H1 (cell line): ENCODE measurements at regions not wholly inside any gene's neighbourhood (a gene's known extent, or its start where the extent isn't known, plus 50 kb on each side); places are given as distances from the start of the nearest gene placed in this dataset.

Source experiments
- CTCF ChIA-PET: fragments of 300-600 bp; sonication (Branson Sonifier 250); formaldehyde crosslinking; loops from one replicate; lab custom pipeline; 2021; ENCODE audit not compliant: partially characterized antibody; lab: Charles Lee
- POLR2A ChIA-PET: fragments of 300-600 bp; sonication (Branson Sonifier 250); formaldehyde crosslinking; loops from one replicate; lab custom pipeline; 2021; ENCODE audit warnings: inconsistent platforms; ENCODE audit not compliant: partially characterized antibody; lab: Charles Lee
- DNase-seq, 2 experiments: peaks; one replicate each; pipeline versions ENCODE4 v3.0.0 to v3.0.0-alpha.2; 2010 to 2022; ENCODE audit warnings: low spot score in 2 of 2, low read depth in 1 of 2, mixed read lengths in 1 of 2
- FAIRE-seq: peaks from 2 replicates; lab custom pipeline; 2011; peaks lifted over from hg19 to GRCh38; lab: Jason Lieb, UNC
- H2AFZ ChIP-seq: 2 replicates; pipeline ENCODE4 v1.8.1; 2012; ENCODE audit warnings: low read length, inconsistent platforms
- H2AK5ac ChIP-seq: 2 replicates; pipeline ENCODE4 v1.6.1; 2013; ENCODE audit warnings: low read depth, low read length
- H2BK120ac ChIP-seq: replicated peaks from 2 replicates; pipeline ENCODE3; 2013; ENCODE audit warnings: low read depth, low read length, inconsistent platforms
- H2BK12ac ChIP-seq: 2 replicates; pipeline ENCODE4 v1.6.1; 2013; ENCODE audit warnings: low read depth, low read length
- H2BK15ac ChIP-seq: 2 replicates; pipeline ENCODE4 v1.6.1; 2013; ENCODE audit warnings: low read length
- H2BK20ac ChIP-seq: 2 replicates; pipeline ENCODE4 v1.6.1; 2013; ENCODE audit warnings: low read length
- H2BK5ac ChIP-seq: 2 replicates; pipeline ENCODE4 v1.6.1; 2013; ENCODE audit warnings: low read depth, low read length
- H3K14ac ChIP-seq: 2 replicates; pipeline ENCODE4 v1.6.1; 2013; ENCODE audit warnings: inconsistent platforms; ENCODE audit not compliant: insufficient read length
- H3K18ac ChIP-seq: 2 replicates; pipeline ENCODE4 v1.6.1; 2013; ENCODE audit warnings: low read length; ENCODE audit errors: extremely low read depth
- H3K23ac ChIP-seq: 2 replicates; pipeline ENCODE4 v1.6.1; 2013; ENCODE audit warnings: inconsistent platforms; ENCODE audit not compliant: insufficient read length
- H3K23me2 ChIP-seq: 2 replicates; pipeline ENCODE4 v1.6.1; 2013; ENCODE audit warnings: low read depth, low read length
- H3K27ac ChIP-seq: 2 replicates; pipeline ENCODE4 v1.6.1; 2011; ENCODE audit warnings: low read depth, low read length, inconsistent platforms
- H3K27me3 ChIP-seq, 4 experiments: replicated peaks in 1 of 4; 1 replicate in 1 of 4; 2 replicates in 3 of 4; pipeline versions ENCODE4 v1.6.1 to v1.8.1; 2011 to 2013; ENCODE audit warnings: low read length in 3 of 4, mild to moderate bottlenecking in 3 of 4, inconsistent platforms in 2 of 4, mixed read lengths in 2 of 4, moderate library complexity in 1 of 4; ENCODE audit not compliant: control insufficient read depth in 3 of 4, insufficient read depth in 3 of 4; ENCODE audit errors: extremely low read depth in 1 of 4
- H3K36me3 ChIP-seq, 4 experiments: 2 replicates each; pipeline versions ENCODE4 v1.6.1 to v1.8.1; 2011 to 2013; ENCODE audit warnings: mild to moderate bottlenecking in 4 of 4, low read length in 3 of 4, moderate library complexity in 2 of 4, control low read depth in 1 of 4, inconsistent platforms in 1 of 4; ENCODE audit not compliant: insufficient read depth in 4 of 4, control insufficient read depth in 2 of 4
- H3K4ac ChIP-seq: replicated peaks from 2 replicates; pipeline ENCODE3; 2013; ENCODE audit warnings: low read length, low read depth, mixed read lengths, inconsistent platforms; ENCODE audit not compliant: insufficient read length
- H3K4me1 ChIP-seq, 4 experiments: replicated peaks in 1 of 4; 1 replicate in 1 of 4; 2 replicates in 3 of 4; pipeline versions ENCODE4 v1.6.1 to v1.8.1; 2011 to 2013; ENCODE audit warnings: low read length in 3 of 4, inconsistent platforms in 2 of 4, mixed read lengths in 1 of 4; ENCODE audit not compliant: insufficient read depth in 4 of 4, control insufficient read depth in 3 of 4
- H3K4me2 ChIP-seq, 2 experiments: 2 replicates each; pipeline versions ENCODE4 v1.6.1 to v1.8.1; 2011 to 2013; ENCODE audit warnings: low read depth in 2 of 2, low read length in 2 of 2, control low read depth in 1 of 2, inconsistent platforms in 1 of 2, mild to moderate bottlenecking in 1 of 2; ENCODE audit not compliant: insufficient read depth in 1 of 2
- H3K4me3 ChIP-seq, 4 experiments: fragments of 200-600, 300-600 bp in 1 of 4; sonication (generic), shearing (Covaris generic), sonication (Bioruptor Twin) in 1 of 4; 2 replicates each; pipeline versions ENCODE4 v1.5.1 to v1.8.1; 2011 to 2016; ENCODE audit warnings: low read length in 4 of 4, low read depth in 3 of 4, control low read depth in 2 of 4, inconsistent platforms in 2 of 4, mild to moderate bottlenecking in 2 of 4, mixed read lengths in 1 of 4, moderate library complexity in 1 of 4; ENCODE audit not compliant: insufficient read depth in 2 of 4; ENCODE audit errors: extremely low read depth in 1 of 4
- H3K56ac ChIP-seq: replicated peaks from 2 replicates; pipeline ENCODE3; 2013; ENCODE audit warnings: low read depth, mild to moderate bottlenecking, mixed read lengths, low read length, inconsistent platforms; ENCODE audit not compliant: insufficient read length
- H3K79me1 ChIP-seq: 2 replicates; pipeline ENCODE4 v1.6.1; 2013; ENCODE audit warnings: low read depth, low read length, control low read depth
- H3K79me2 ChIP-seq, 2 experiments: 2 replicates each; pipeline versions ENCODE4 v1.6.1 to v1.8.1; 2012 to 2013; ENCODE audit warnings: low read length in 2 of 2, mild to moderate bottlenecking in 2 of 2, inconsistent platforms in 1 of 2; ENCODE audit not compliant: insufficient read depth in 2 of 2, control insufficient read depth in 1 of 2
- H3K9ac ChIP-seq, 4 experiments: replicated peaks in 1 of 4; 1 replicate in 1 of 4; 2 replicates in 3 of 4; pipeline versions ENCODE4 v1.6.1 to v1.8.1; 2011 to 2013; ENCODE audit warnings: low read depth in 3 of 4, low read length in 3 of 4, control low read depth in 2 of 4, mild to moderate bottlenecking in 2 of 4, moderate library complexity in 2 of 4, inconsistent platforms in 1 of 4; ENCODE audit errors: extremely low read depth in 1 of 4
- H3K9me3 ChIP-seq, 2 experiments: 2 replicates each; pipeline versions ENCODE4 v1.6.1 to v1.8.1; 2012 to 2013; ENCODE audit warnings: mild to moderate bottlenecking in 2 of 2, moderate library complexity in 2 of 2, control low read depth in 1 of 2, inconsistent platforms in 1 of 2, low read depth in 1 of 2, low read length in 1 of 2, mixed read lengths in 1 of 2; ENCODE audit not compliant: insufficient read depth in 2 of 2
- H4K20me1 ChIP-seq, 2 experiments: replicated peaks in 1 of 2; 2 replicates each; pipeline versions ENCODE3 to v1.8.1; 2011 to 2013; ENCODE audit warnings: inconsistent platforms in 2 of 2, low read length in 2 of 2, mild to moderate bottlenecking in 1 of 2; ENCODE audit not compliant: insufficient read depth in 2 of 2, control insufficient read depth in 1 of 2
- H4K5ac ChIP-seq: 2 replicates; pipeline ENCODE4 v1.6.1; 2013; ENCODE audit warnings: low read length, low read depth, mixed read lengths, inconsistent platforms; ENCODE audit not compliant: insufficient read length
- H4K8ac ChIP-seq: 2 replicates; pipeline ENCODE4 v1.8.0; 2013; ENCODE audit warnings: mild to moderate bottlenecking, moderate library complexity, low read length, inconsistent platforms; ENCODE audit not compliant: insufficient read depth; ENCODE audit errors: extremely low read depth
- H4K91ac ChIP-seq: replicated peaks from 2 replicates; pipeline ENCODE3; 2013; ENCODE audit warnings: low read length, mixed read lengths, inconsistent platforms; ENCODE audit not compliant: insufficient read length
- BRCA1 ChIP-seq: IDR thresholded peaks from 2 replicates; pipeline ENCODE4 v1.6.1; 2012; ENCODE audit warnings: low read depth, low read length, improper control_type of control experiment
- CEBPB ChIP-seq: IDR thresholded peaks from 2 replicates; pipeline ENCODE4 v1.6.1; 2012; ENCODE audit warnings: low read depth, low read length
- HDAC2 ChIP-seq, 2 experiments: fragments of 300-600 bp in 1 of 2; sonication (generic) in 1 of 2; IDR thresholded peaks; 2 replicates each; pipeline ENCODE4 v1.6.1; 2011 to 2012; ENCODE audit warnings: low read depth in 2 of 2, low read length in 2 of 2, mild to moderate bottlenecking in 2 of 2, moderate library complexity in 2 of 2, borderline replicate concordance in 1 of 2, inconsistent platforms in 1 of 2
- JUND ChIP-seq: IDR thresholded peaks from 2 replicates; pipeline ENCODE4 v1.6.1; 2011; ENCODE audit warnings: mild to moderate bottlenecking, improper control_type of control experiment, low read length
- POU5F1 ChIP-seq: IDR thresholded peaks from 2 replicates; pipeline ENCODE4 v1.6.1; 2011; ENCODE audit warnings: low read depth, mild to moderate bottlenecking, low read length, moderate library complexity
- RXRA ChIP-seq: IDR thresholded peaks from 2 replicates; pipeline ENCODE4 v1.6.1; 2011; ENCODE audit warnings: low read depth, mild to moderate bottlenecking, low read length, moderate library complexity; ENCODE audit not compliant: insufficient read depth
- SUZ12 ChIP-seq: fragments of 200-600 bp; sonication (generic); IDR thresholded peaks from 2 replicates; pipeline ENCODE4 v1.6.1; 2012; ENCODE audit warnings: mild to moderate bottlenecking, inconsistent platforms, low read length, moderate library complexity, mixed read lengths
- TEAD4 ChIP-seq: IDR thresholded peaks from 2 replicates; pipeline ENCODE4 v1.6.1; 2012; ENCODE audit warnings: low read depth, low read length, inconsistent platforms, mixed read lengths
- YY1 ChIP-seq: IDR thresholded peaks from 2 replicates; pipeline ENCODE4 v1.6.1; 2011; ENCODE audit warnings: low read depth, mild to moderate bottlenecking, low read length
- WGBS, 2 experiments: shearing (Covaris generic) in 1 of 2; methylation state at CpG; one replicate each; pipeline versions ENCODE4 v1.1.6 to v1.1.7; 2013 to 2015; ENCODE audit warnings: low lambda C conversion rate in 2 of 2, mixed read lengths in 2 of 2, inconsistent platforms in 1 of 2, low coverage in 1 of 2, missing lambda C conversion rate in 1 of 2; ENCODE audit not compliant: insufficient replicate concordance in 2 of 2, insufficient coverage in 1 of 2, insufficient read length in 1 of 2; ENCODE audit errors: extremely low coverage in 1 of 2, missing lambda C conversion rate in 1 of 2; 5-methylcytosine and 5-hydroxymethylcytosine counted together

DNA sequence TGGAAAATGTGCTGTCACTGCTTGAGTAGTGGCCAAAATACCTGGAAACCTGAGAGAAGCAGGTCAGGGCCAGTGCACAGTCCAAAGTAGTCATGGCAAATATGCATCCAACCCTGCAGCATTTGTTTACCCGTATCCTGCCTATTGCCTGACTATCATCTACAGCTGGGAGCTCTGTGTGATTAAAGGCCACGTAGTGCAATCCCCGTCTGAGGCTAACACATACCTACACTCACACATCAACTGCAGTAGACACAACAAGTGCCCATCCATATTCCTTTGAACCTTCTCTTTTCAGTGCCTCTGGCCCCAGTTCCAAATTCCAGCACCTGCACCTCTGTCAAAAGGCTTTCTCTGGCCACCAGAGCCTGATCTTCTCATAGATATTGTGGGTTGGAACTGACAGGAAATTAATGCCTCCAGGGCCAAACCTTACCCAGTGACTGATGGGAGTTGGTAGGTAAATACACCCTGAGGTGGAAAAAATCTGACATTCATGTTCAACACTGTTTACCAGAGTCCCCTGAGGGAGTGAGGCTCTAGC is 383.0 kb downstream of the SETD4 start:
- Histone ChIP-seq H2BK15ac (no peak overlapping the region), H3K27ac (no peak overlapping the region), H3K4me3 (no peak overlapping the region), H2AK5ac (no peak overlapping the region), H3K79me2 (no peaks in the 10 kb centered on the region), H2AFZ (no peak overlapping the region), H2BK120ac (no peak overlapping the region), H3K27me3 (no peaks in the 10 kb centered on the region), H3K14ac (no peak overlapping the region), H3K23ac (no peak overlapping the region), H4K91ac (no peak overlapping the region), H4K20me1 (peaks cover 0 to 2% of the 10 kb centered on the region in 2 experiments), H3K79me1 (no peaks in the 10 kb centered on the region), H3K4me1 (no peaks in the 10 kb centered on the region), H3K36me3 (no peaks in the 10 kb centered on the region), H3K9ac (no peak overlapping the region), H3K4ac (no peak overlapping the region), H3K23me2 (peaks cover 5% of the 10 kb centered on the region; the same call in 1 of the 2 replicates), H3K9me3 (no peaks in the 10 kb centered on the region), H4K5ac (no peak overlapping the region), H4K8ac (no peak overlapping the region), H2BK5ac (no peak overlapping the region), H2BK20ac (no peak overlapping the region), H2BK12ac (no peak overlapping the region), H3K4me2 (no peak overlapping the region), H3K18ac (no peak overlapping the region), H3K56ac (no peak overlapping the region)
- FAIRE-seq (no peak), DNase-seq (no peak)
- ChIA-PET POLR2A (no interaction called here), CTCF (interaction anchor here (1.1 to 1.5 kb wide), 2 partner anchors 13 to 39 kb away, joined by 3 read pairs; no protein-coding TSS in a partner anchor)
- TF ChIP-seq CEBPB (no peak), YY1 (no peak), SUZ12 (no peak), TEAD4 (no peak), POU5F1 (no peak), BRCA1 (no peak), RXRA (no peak), JUND (no peak), HDAC2 (IDR thresholded peaks at IDR 0.05; ENCODE audit: borderline replicate concordance in 1 of 2, low read depth in 2 of 2, low read length in 2 of 2) (no peak)
- 93% methylated on average over 3 of the region's 3 CpGs; no CpG with 5 or more reads in 1 of the 2 experiments for WGBS, 2 experiments
